Prostate gland (tissue), 2 donors: ENCODE measurements at regions not wholly inside any gene's neighbourhood (a gene's known extent, or its start where the extent isn't known, plus 50 kb on each side); places are given as distances from the start of the nearest gene placed in this dataset.

Experiments used
- CTCF ChIP-seq, 4 experiments: fragments of 200-600 bp in 2 of 4; fragments of 450-650 bp in 2 of 4; sonication (generic) in 2 of 4; IDR thresholded peaks; 1 replicate in 3 of 4; 2 replicates in 1 of 4; pipeline ENCODE4 v1.5.1; 2016 to 2019; ENCODE audit warnings: antibody characterized with exemption in 4 of 4, mild to moderate bottlenecking in 2 of 4, moderate library complexity in 2 of 4
- POLR2A ChIP-seq: fragments of 450-650 bp; IDR thresholded peaks from one replicate; pipeline ENCODE4 v1.6.1; 2016; ENCODE audit warnings: antibody characterized with exemption, mild to moderate bottlenecking

DNA sequence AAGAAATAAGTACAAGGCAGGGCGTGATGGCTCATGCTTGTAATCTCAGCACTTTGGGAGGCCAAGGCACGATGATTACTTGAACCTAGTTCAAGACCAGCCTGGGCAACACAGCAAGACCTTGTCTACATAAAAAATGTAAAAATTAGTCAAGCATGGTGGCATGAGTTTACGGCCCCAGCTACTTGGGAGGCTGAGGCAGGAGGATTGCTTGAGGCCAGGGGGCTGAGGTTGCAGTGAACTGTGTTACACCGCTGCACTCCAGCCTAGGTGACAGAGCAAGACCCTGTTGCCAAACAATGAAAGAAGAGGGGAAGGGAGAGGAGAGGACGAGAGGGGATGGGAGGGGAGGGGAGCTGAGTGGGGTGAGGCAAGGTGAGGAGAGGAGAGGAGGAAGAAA lies 152.7 kb upstream of the PRICKLE2 start:
- TF ChIP-seq POLR2A (no peak), CTCF (IDR thresholded peaks at IDR 0.05) (no peak)
